ENCODE measurements at regions not wholly inside any gene's neighbourhood (a gene's known extent, or its start where the extent isn't known, plus 50 kb on each side); places are given as distances from the start of the nearest gene placed in this dataset.

DNA sequence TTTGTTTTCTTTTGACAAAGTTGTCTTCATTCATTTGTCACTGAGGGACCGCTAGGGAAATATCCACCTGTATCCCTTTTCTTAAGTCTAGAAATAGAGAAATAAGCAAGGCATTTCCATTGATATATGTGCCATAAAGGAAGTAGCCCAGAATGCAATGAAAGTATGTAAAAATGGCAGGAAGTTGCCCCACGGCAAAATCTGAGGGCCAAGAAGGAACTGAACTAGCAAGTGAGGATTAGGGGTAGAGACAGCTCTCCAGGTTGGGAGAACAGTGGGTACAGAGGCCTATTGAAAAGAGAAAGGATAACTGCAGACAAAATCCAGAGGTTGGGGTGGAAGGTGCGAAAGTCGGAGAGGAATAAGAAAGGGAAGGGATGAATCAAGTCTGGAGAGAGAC lies 56.6 kb upstream of the TOMM7 start:
- Histone ChIP-seq H3K27ac (ENCODE audit: insufficient read length, low read depth, low read length) (no peak overlapping the region), H3K9me3 (ENCODE audit: control insufficient read depth, low read depth, low read length) (no peaks in the 10 kb centered on the region), H2BK15ac (ENCODE audit: low read depth, low read length) (no peak overlapping the region), H2BK20ac (ENCODE audit: low read depth, low read length, poor library complexity, severe bottlenecking) (no peak overlapping the region), H3K79me1 (ENCODE audit: insufficient read depth, low read depth, low read length, poor library complexity, severe bottlenecking) (no peaks in the 10 kb centered on the region), H2BK120ac (ENCODE audit: low read depth, low read length, poor library complexity, severe bottlenecking) (no peak overlapping the region), H4K91ac (ENCODE audit: insufficient read length, low read depth, low read length) (no peak overlapping the region), H3K14ac (ENCODE audit: insufficient read depth, low read length) (no peak overlapping the region), H4K5ac (ENCODE audit: insufficient read length, low read depth, low read length) (no peak overlapping the region), H3K4ac (ENCODE audit: low read depth, low read length) (no peak overlapping the region), H2AFZ (ENCODE audit: low read length) (no peak overlapping the region), H3K23ac (ENCODE audit: insufficient read length, low read depth, low read length) (no peak overlapping the region), H2BK5ac (ENCODE audit: insufficient read length, low read length) (no peak overlapping the region), H4K20me1 (ENCODE audit: control insufficient read depth, insufficient read depth, insufficient read length) (no peaks in the 10 kb centered on the region), H3K18ac (ENCODE audit: insufficient read length, low read depth, low read length) (no peak overlapping the region), H3K9ac (ENCODE audit: extremely low read depth, insufficient read length, low read length) (no peak overlapping the region), H3K56ac (ENCODE audit: insufficient read length, low read depth, low read length) (no peak overlapping the region), H3K27me3 (ENCODE audit: insufficient read depth, low read length) (no peaks in the 10 kb centered on the region), H3K23me2 (ENCODE audit: insufficient read length, low read depth, low read length, poor library complexity, severe bottlenecking) (no peaks in the 10 kb centered on the region), H3K4me1 (ENCODE audit: insufficient read depth, low read length) (no peaks in the 10 kb centered on the region), H2AK5ac (ENCODE audit: insufficient read length, low read length) (no peak overlapping the region), H3K79me2 (ENCODE audit: insufficient read depth, low read length) (no peaks in the 10 kb centered on the region), H2BK12ac (ENCODE audit: insufficient read length, low read depth, low read length) (no peak overlapping the region), H4K8ac (replicated peaks; ENCODE audit: insufficient read length, low read depth, low read length) (no peak overlapping the region), H3K4me2 (ENCODE audit: insufficient read depth, insufficient read length, low read length) (no peak overlapping the region), H3T11ph (ENCODE audit: low read length) (no peak overlapping the region)
- H3K27ac Mint-ChIP-seq = no peak overlapping the region
- TF ChIP-seq, protein P1, sequence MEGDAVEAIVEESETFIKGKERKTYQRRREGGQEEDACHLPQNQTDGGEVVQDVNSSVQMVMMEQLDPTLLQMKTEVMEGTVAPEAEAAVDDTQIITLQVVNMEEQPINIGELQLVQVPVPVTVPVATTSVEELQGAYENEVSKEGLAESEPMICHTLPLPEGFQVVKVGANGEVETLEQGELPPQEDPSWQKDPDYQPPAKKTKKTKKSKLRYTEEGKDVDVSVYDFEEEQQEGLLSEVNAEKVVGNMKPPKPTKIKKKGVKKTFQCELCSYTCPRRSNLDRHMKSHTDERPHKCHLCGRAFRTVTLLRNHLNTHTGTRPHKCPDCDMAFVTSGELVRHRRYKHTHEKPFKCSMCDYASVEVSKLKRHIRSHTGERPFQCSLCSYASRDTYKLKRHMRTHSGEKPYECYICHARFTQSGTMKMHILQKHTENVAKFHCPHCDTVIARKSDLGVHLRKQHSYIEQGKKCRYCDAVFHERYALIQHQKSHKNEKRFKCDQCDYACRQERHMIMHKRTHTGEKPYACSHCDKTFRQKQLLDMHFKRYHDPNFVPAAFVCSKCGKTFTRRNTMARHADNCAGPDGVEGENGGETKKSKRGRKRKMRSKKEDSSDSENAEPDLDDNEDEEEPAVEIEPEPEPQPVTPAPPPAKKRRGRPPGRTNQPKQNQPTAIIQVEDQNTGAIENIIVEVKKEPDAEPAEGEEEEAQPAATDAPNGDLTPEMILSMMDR (conservative IDR thresholded peaks at IDR 0.05) = no peak
- no peaks in the 10 kb centered on the region for H3K9me3 Mint-ChIP-seq
- no CpG with 5 or more reads among the region's 4 CpGs for WGBS (ENCODE audit: extremely low coverage, insufficient read length, low lambda C conversion rate)
- peaks cover 14 to 23% of the 10 kb centered on the region in 2 experiments for H3K4me1 Mint-ChIP-seq
- no peaks in the 10 kb centered on the region for H3K36me3 Mint-ChIP-seq (ENCODE audit: insufficient read depth in 1 of 3, low read depth in 3 of 3)
- DNase-seq = no peak
- H3K27me3 Mint-ChIP-seq (ENCODE audit: low read depth) = no peaks in the 10 kb centered on the region; the same call in 1 of the 2 replicates
- no peak overlapping the region for H3K4me3 Mint-ChIP-seq
